Suprapubic skin (tissue), 3 donors: ENCODE measurements at regions not wholly inside any gene's neighbourhood (a gene's known extent, or its start where the extent isn't known, plus 50 kb on each side); places are given as distances from the start of the nearest gene placed in this dataset.

ENCODE experiments used
- CTCF ChIP-seq, 2 donors: fragments of 200-600 bp in 1 of 2; fragments of 450-650 bp in 1 of 2; sonication (generic) in 1 of 2; IDR thresholded peaks; one replicate each; pipeline ENCODE4 v1.5.1; 2016 to 2019; ENCODE audit warnings: antibody characterized with exemption in 2 of 2, mild to moderate bottlenecking in 1 of 2, moderate library complexity in 1 of 2
- EP300 ChIP-seq: sonication (generic); formaldehyde crosslinking; IDR thresholded peaks from one replicate; pipeline ENCODE4 v1.6.1; 2017; ENCODE audit warnings: antibody characterized with exemption
- POLR2A ChIP-seq, 2 donors: fragments of 450-650 bp; IDR thresholded peaks; one replicate each; pipeline ENCODE4 v1.6.1; 2017; ENCODE audit warnings: antibody characterized with exemption in 2 of 2, mild to moderate bottlenecking in 2 of 2, moderate library complexity in 2 of 2

GRCh38 chr2:56613920-56614319, 430.1 kb downstream of the CCDC85A start:
- TF ChIP-seq CTCF (IDR thresholded peaks at IDR 0.05) (no peak), EP300 (no peak), POLR2A (IDR thresholded peaks at IDR 0.05) (no peak)
